Stomach (tissue), 8 donors: ENCODE measurements at regions not wholly inside any gene's neighbourhood (a gene's known extent, or its start where the extent isn't known, plus 50 kb on each side); places are given as distances from the start of the nearest gene placed in this dataset.

ENCODE experiments used
- DNase-seq, 2 donors: peaks; one replicate each; pipeline versions ENCODE4 v3.0.0 to v3.0.0-alpha.2; 2013 to 2019
- H3K27ac ChIP-seq, 5 donors: fragments of 200-600 bp in 4 of 5; sonication (generic) in 4 of 5; one replicate each; pipeline ENCODE4 v1.5.1; 2013 to 2019; ENCODE audit warnings: mild to moderate bottlenecking in 1 of 5, moderate library complexity in 1 of 5
- H3K27me3 ChIP-seq, 3 donors: fragments of 200-600 bp; sonication (generic); one replicate each; pipeline ENCODE4 v1.5.1; 2017 to 2019; ENCODE audit warnings: mixed run types in 1 of 3
- H3K36me3 ChIP-seq, 4 donors: fragments of 200-600 bp; sonication (generic); 1 replicate in 3 of 4; 2 replicates in 1 of 4; pipeline ENCODE4 v1.5.1; 2016 to 2019
- H3K4me1 ChIP-seq, 4 donors: fragments of 200-600 bp; sonication (generic); one replicate each; pipeline ENCODE4 v1.5.1; 2016 to 2019
- H3K4me3 ChIP-seq, 4 donors: fragments of 200-600 bp; sonication (generic) in 3 of 4; one replicate each; pipeline ENCODE4 v1.5.1; 2016 to 2019; ENCODE audit warnings: mild to moderate bottlenecking in 1 of 4
- H3K9me3 ChIP-seq, 4 donors: fragments of 200-600 bp; sonication (generic); one replicate each; pipeline ENCODE4 v1.5.1; 2016 to 2019
- CTCF ChIP-seq, 7 experiments: fragments of 450-650 bp in 4 of 7; fragments of 200-600 bp in 3 of 7; sonication (generic) in 3 of 7; IDR thresholded peaks; one replicate each; pipeline ENCODE4 v1.5.1; 2016 to 2019; ENCODE audit warnings: antibody characterized with exemption in 7 of 7, control low read depth in 2 of 7, mild to moderate bottlenecking in 1 of 7
- EP300 ChIP-seq: sonication (generic); formaldehyde crosslinking; IDR thresholded peaks from one replicate; pipeline ENCODE4 v1.6.1; 2017; ENCODE audit warnings: antibody characterized with exemption
- POLR2A ChIP-seq, 4 donors: fragments of 450-650 bp; IDR thresholded peaks; one replicate each; pipeline ENCODE4 v1.6.1; 2016; ENCODE audit warnings: antibody characterized with exemption in 4 of 4, control low read depth in 2 of 4, mild to moderate bottlenecking in 1 of 4, moderate library complexity in 1 of 4
- POLR2AphosphoS5 ChIP-seq, 3 donors: sonication (generic); formaldehyde crosslinking; IDR thresholded peaks; one replicate each; pipeline ENCODE4 v1.6.1; 2016; ENCODE audit warnings: antibody characterized with exemption in 3 of 3
- WGBS, 5 donors: extraction: QIAGEN DNeasy Blood & Tissue Kit in 3 of 5; methylation state at CpG; one replicate each; pipeline versions ENCODE4 v1.1.5 to v1.1.7; 2013 to 2018; 5-methylcytosine and 5-hydroxymethylcytosine counted together
- intact Hi-C: fragments of 100-400 bp; cut with DNase I; formaldehyde crosslinking; loops from one replicate; pipeline ENCODE4 v1.15.1; 2023; ENCODE audit warnings: low total_unique reads
- donor health status: healthy with polysubstance abuse.
- donor health status: Bipolar disorder and iron deficiency.
- donor health status: healthy.

GRCh38 chr11:91966368-91966767, 258.2 kb upstream of the FAT3 start:
- Histone ChIP-seq H3K4me1 (no peaks in the 10 kb centered on the region), H3K27ac (no peak overlapping the region), H3K27me3 (no peaks in the 10 kb centered on the region), H3K4me3 (no peak overlapping the region), H3K36me3 (no peaks in the 10 kb centered on the region), H3K9me3 (peaks cover 0 to 9% (median 2%) of the 10 kb centered on the region in 4 donors)
- WGBS, 5 donors = 80 to 87% (median 85%) methylated on average over 1 of the region's 1 CpG
- intact Hi-C loops = no loop called here
- no peak for DNase-seq
- TF ChIP-seq EP300 (no peak), CTCF (IDR thresholded peaks at IDR 0.05) (no peak)

DNA sequence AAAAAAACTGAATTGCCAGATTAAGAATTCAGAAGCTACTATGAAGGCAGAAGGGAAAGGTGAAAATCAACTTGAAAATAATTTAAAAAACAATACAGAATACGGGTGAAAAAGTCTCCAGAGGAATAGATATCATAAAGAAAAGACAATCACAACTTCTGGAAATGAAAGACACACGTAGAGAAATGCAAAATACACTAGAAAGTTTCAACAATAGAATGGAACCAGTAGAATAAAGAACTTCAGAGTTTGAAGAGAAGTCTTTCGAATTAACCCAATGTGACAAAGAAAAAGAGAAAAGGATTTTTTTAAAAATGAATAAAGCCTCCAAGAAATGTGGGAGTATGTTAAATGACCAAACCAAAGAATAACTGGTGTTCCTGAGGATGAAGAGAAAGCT, 263.8 kb upstream of the FAT3 start:
- peaks cover 0 to 26% (median 19%) of the 10 kb centered on the region in 4 donors for H3K9me3 ChIP-seq
- no peak overlapping the region for H3K4me3 ChIP-seq
- no peak for TF ChIP-seq EP300
- no peak for TF ChIP-seq POLR2AphosphoS5 (IDR thresholded peaks at IDR 0.05)
- no peak for TF ChIP-seq CTCF (IDR thresholded peaks at IDR 0.05)
- TF ChIP-seq POLR2A (IDR thresholded peaks at IDR 0.05) = no peak
- H3K27ac ChIP-seq = no peak overlapping the region
- no peaks in the 10 kb centered on the region for H3K27me3 ChIP-seq
- no peak for DNase-seq
- H3K4me1 ChIP-seq = no peaks in the 10 kb centered on the region
- intact Hi-C loops = no loop called here
- 84 to 89% (median 88%) methylated on average over 3 of the region's 3 CpGs for WGBS, 5 donors
- H3K36me3 ChIP-seq = no peaks in the 10 kb centered on the region

GRCh38 chr11:91959411-91959810, 265.2 kb upstream of the FAT3 start:
- 39 to 72% (median 54%) methylated on average over 3 of the region's 3 CpGs for WGBS, 5 donors
- H3K27me3 ChIP-seq = no peaks in the 10 kb centered on the region
- H3K36me3 ChIP-seq = no peaks in the 10 kb centered on the region
- no peak for TF ChIP-seq POLR2AphosphoS5 (IDR thresholded peaks at IDR 0.05)
- no peak overlapping the region for H3K27ac ChIP-seq
- no peaks in the 10 kb centered on the region for H3K4me1 ChIP-seq
- H3K9me3 ChIP-seq = peaks cover 0 to 26% (median 19%) of the 10 kb centered on the region in 4 donors
- no peak for DNase-seq
- intact Hi-C loops = no loop called here
- H3K4me3 ChIP-seq = no peak overlapping the region

- Histone ChIP-seq H3K27me3 (no peaks in the 10 kb centered on the region), H3K36me3 (no peaks in the 10 kb centered on the region), H3K4me1 (no peaks in the 10 kb centered on the region), H3K9me3 (peaks cover 0 to 25% (median 17%) of the 10 kb centered on the region in 4 donors), H3K4me3 (no peak overlapping the region), H3K27ac (no peak overlapping the region)
- 63 to 88% (median 70%) methylated on average over 1 of the region's 1 CpG for WGBS, 5 donors
- no peak for DNase-seq
- intact Hi-C loops = no loop called here
- TF ChIP-seq POLR2A (IDR thresholded peaks at IDR 0.05) = no peak
Measured at GRCh38 chr11:91956711-91957110, 267.9 kb upstream of the FAT3 start.

- intact Hi-C loops = no loop called here
- peaks cover 0 to 10% (median 4%) of the 10 kb centered on the region in 4 donors for H3K9me3 ChIP-seq
- 58 to 79% (median 69%) methylated on average over 1 of the region's 1 CpG for WGBS, 5 donors
- no peaks in the 10 kb centered on the region for H3K36me3 ChIP-seq
- no peak for TF ChIP-seq POLR2AphosphoS5 (IDR thresholded peaks at IDR 0.05)
- no peak for TF ChIP-seq EP300
- no peak for TF ChIP-seq CTCF (IDR thresholded peaks at IDR 0.05)
- no peak for TF ChIP-seq POLR2A (IDR thresholded peaks at IDR 0.05)
- no peaks in the 10 kb centered on the region for H3K4me1 ChIP-seq
- H3K27ac ChIP-seq = no peak overlapping the region
- no peak overlapping the region for H3K4me3 ChIP-seq
- no peak for DNase-seq
- no peaks in the 10 kb centered on the region for H3K27me3 ChIP-seq
Measured at GRCh38 chr11:91955206-91955605, 269.4 kb upstream of the FAT3 start.

DNA sequence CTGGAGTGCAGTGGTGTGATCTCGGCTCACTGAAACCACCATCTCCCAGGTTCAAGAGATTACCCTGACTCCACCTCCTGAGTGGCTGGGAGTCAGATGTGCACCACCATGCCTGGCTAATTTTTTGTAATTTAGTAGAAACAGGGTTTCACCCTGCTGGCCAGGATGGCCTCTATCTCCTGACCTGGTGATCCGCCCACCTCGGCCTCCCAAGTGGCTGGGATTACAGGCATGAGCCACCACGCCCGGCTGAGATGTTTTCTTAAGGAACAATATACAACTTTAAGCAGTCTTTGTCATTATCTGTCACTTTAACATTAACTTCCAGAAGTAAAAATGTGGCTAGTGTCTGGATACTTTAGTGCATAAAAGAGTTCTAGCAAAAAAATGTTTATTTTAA, 272.6 kb upstream of the FAT3 start:
- 89 to 93% (median 92%) methylated on average over 5 of the region's 5 CpGs for WGBS, 5 donors
- Histone ChIP-seq H3K4me3 (no peak overlapping the region), H3K4me1 (peaks cover 0 to 13% (median 6%) of the 10 kb centered on the region in 4 donors), H3K36me3 (no peaks in the 10 kb centered on the region), H3K27ac (no peak overlapping the region), H3K9me3 (no peaks in the 10 kb centered on the region), H3K27me3 (no peaks in the 10 kb centered on the region)
- intact Hi-C loops = no loop called here
- DNase-seq = no peak
- TF ChIP-seq POLR2A (IDR thresholded peaks at IDR 0.05) (no peak), CTCF (IDR thresholded peaks at IDR 0.05) (no peak), POLR2AphosphoS5 (IDR thresholded peaks at IDR 0.05) (no peak), EP300 (no peak)
